ENCODE measurements at regions not wholly inside any gene's neighbourhood (a gene's known extent, or its start where the extent isn't known, plus 50 kb on each side); places are given as distances from the start of the nearest gene placed in this dataset.

- TF ChIP-seq AR (CRISPR knock-in tag; IDR thresholded peaks at IDR 0.05) (no peak), MLX (CRISPR knock-in tag; IDR thresholded peaks at IDR 0.05) (no peak), MXD4 (CRISPR knock-in tag; IDR thresholded peaks at IDR 0.05; ENCODE audit: borderline replicate concordance) (no peak), FOXP1 (CRISPR knock-in tag; IDR thresholded peaks at IDR 0.05; ENCODE audit: borderline replicate concordance) (no peak), ZSCAN18 (CRISPR knock-in tag; IDR thresholded peaks at IDR 0.05) (no peak), SOX15 (CRISPR knock-in tag; IDR thresholded peaks at IDR 0.05) (no peak)
Observed at GRCh38 chr2:76450024-76450475, 739.3 kb upstream of the GCFC2 start (continued).

- DNase-seq (ENCODE audit: low spot score) (no peak), ATAC-seq (no peak)
- Mint-ChIP-seq H3K9me3 (peaks cover 18% of the 10 kb centered on the region), H3K4me3 (no peak overlapping the region), H3K36me3 (peaks cover 23% of the 10 kb centered on the region), H3K4me1 (peaks cover 13% of the 10 kb centered on the region), H3K27ac (no peak overlapping the region), H3K27me3 (ENCODE audit: low read depth) (no peaks in the 10 kb centered on the region)
- ChIA-PET CTCF (no interaction called here), POLR2A (no interaction called here)
- TF ChIP-seq NR3C1 (CRISPR knock-in tag; conservative IDR thresholded peaks at IDR 0.05; ENCODE audit: low read depth) (no peak), JAZF1 (CRISPR knock-in tag; IDR thresholded peaks at IDR 0.05) (no peak), E2F5 (CRISPR knock-in tag; IDR thresholded peaks at IDR 0.05) (no peak), OVOL2 (CRISPR knock-in tag; IDR thresholded peaks at IDR 0.05; ENCODE audit: borderline replicate concordance) (no peak), NR2C2 (CRISPR knock-in tag; IDR thresholded peaks at IDR 0.05) (no peak), HMGA2 (CRISPR knock-in tag; IDR thresholded peaks at IDR 0.05) (no peak), HMGXB4 (CRISPR knock-in tag; IDR thresholded peaks at IDR 0.05) (no peak), FOXP4 (CRISPR knock-in tag; IDR thresholded peaks at IDR 0.05) (no peak), NR1H2 (CRISPR knock-in tag; IDR thresholded peaks at IDR 0.05) (no peak), STAT6 (CRISPR knock-in tag; conservative IDR thresholded peaks at IDR 0.05; ENCODE audit: low read depth) (no peak), ZNF281 (CRISPR knock-in tag; IDR thresholded peaks at IDR 0.05) (no peak), NFATC4 (CRISPR knock-in tag; IDR thresholded peaks at IDR 0.05) (no peak), ERG (CRISPR knock-in tag; IDR thresholded peaks at IDR 0.05) (no peak), CREM (CRISPR knock-in tag; IDR thresholded peaks at IDR 0.05) (no peak)
Observed at GRCh38 chr2:76448956-76449355, 738.2 kb upstream of the GCFC2 start.
